IMR-90 (cell line): ENCODE measurements at regions not wholly inside any gene's neighbourhood (a gene's known extent, or its start where the extent isn't known, plus 50 kb on each side); places are given as distances from the start of the nearest gene placed in this dataset.

Experiments
- CHD1 ChIP-seq: IDR thresholded peaks from 2 replicates; pipeline ENCODE4 v1.6.1; 2012; ENCODE audit warnings: low read depth, low read length, improper control_type of control experiment
- CTCF ChIP-seq: conservative IDR thresholded peaks from 2 replicates; pipeline ENCODE4 v1.5.1; 2012; ENCODE audit warnings: mild to moderate bottlenecking, low read depth, low read length, improper control_type of control experiment
- MXI1 ChIP-seq: IDR thresholded peaks from 2 replicates; pipeline ENCODE4 v1.6.1; 2012; ENCODE audit warnings: low read depth, mild to moderate bottlenecking, low read length, moderate library complexity, borderline replicate concordance
- POLR2A ChIP-seq: IDR thresholded peaks from 2 replicates; pipeline ENCODE4 v1.6.1; 2012; ENCODE audit warnings: mild to moderate bottlenecking, low read depth, low read length
- SMC3 ChIP-seq: fragments of 150-350 bp; IDR thresholded peaks from 2 replicates; pipeline ENCODE4 v1.6.1; 2016; ENCODE audit warnings: low read depth, mild to moderate bottlenecking, antibody characterized with exemption, low read length, moderate library complexity

DNA sequence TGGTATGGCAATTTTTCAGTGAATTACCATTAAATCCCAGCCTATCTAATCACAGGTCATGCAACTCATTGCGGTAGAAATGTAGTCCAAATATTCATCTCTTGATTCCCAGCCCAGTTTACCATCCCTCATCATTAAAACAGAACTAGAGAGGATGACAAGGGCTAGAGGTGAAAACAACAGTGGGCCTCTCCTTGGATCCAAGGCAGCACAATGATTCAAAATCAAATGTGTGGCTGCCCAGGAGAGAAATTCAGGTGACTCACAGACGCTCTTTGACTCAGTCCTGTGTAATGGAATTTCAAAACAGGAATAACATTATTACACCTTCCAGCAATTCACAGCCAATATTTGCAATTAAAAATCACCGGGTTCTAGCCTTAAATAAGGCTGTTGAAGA lies 246.5 kb downstream of the TBL1XR1 start:
- TF ChIP-seq POLR2A (no peak), CTCF (no peak), MXI1 (no peak), SMC3 (no peak), CHD1 (no peak)
